GM12875 (cell line): ENCODE measurements at regions not wholly inside any gene's neighbourhood (a gene's known extent, or its start where the extent isn't known, plus 50 kb on each side); places are given as distances from the start of the nearest gene placed in this dataset.

Source experiments
- H3K4me3 ChIP-seq: one replicate; pipeline ENCODE4 v1.5.1; 2011; ENCODE audit warnings: low read depth, low read length, control low read depth
- TF ChIP-seq, protein P1 (sequence below): IDR thresholded peaks from 2 replicates; pipeline ENCODE4 v1.5.1; 2011; ENCODE audit warnings: low read depth, mild to moderate bottlenecking, control low read depth, inconsistent platforms, low read length, moderate library complexity, borderline replicate concordance; ENCODE audit not compliant: insufficient read depth

GRCh38 chr11:92917927-92918326 lies 51.5 kb upstream of the MTNR1B start:
- TF ChIP-seq, protein P1, sequence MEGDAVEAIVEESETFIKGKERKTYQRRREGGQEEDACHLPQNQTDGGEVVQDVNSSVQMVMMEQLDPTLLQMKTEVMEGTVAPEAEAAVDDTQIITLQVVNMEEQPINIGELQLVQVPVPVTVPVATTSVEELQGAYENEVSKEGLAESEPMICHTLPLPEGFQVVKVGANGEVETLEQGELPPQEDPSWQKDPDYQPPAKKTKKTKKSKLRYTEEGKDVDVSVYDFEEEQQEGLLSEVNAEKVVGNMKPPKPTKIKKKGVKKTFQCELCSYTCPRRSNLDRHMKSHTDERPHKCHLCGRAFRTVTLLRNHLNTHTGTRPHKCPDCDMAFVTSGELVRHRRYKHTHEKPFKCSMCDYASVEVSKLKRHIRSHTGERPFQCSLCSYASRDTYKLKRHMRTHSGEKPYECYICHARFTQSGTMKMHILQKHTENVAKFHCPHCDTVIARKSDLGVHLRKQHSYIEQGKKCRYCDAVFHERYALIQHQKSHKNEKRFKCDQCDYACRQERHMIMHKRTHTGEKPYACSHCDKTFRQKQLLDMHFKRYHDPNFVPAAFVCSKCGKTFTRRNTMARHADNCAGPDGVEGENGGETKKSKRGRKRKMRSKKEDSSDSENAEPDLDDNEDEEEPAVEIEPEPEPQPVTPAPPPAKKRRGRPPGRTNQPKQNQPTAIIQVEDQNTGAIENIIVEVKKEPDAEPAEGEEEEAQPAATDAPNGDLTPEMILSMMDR: no peak
- H3K4me3 ChIP-seq: no peak overlapping the region

DNA sequence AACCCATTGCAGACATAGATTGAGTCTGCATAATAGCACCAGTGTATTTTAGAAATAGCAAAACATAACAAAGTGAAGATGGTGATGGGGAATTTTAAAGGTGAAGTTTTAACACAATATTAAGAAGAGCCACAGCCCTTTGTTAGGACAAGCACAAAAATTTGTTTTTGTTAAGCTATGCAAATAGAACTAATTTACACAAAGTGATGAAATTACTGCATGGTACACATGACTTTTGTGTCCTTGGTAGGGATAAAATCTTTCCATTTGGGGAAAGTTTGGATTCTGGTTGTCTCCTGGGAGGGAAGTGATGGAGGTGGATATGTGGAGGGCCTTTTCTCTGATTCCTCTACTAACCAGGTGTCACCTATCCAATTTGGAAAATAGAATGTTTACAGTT lies 50.4 kb upstream of the MTNR1B start:
- TF ChIP-seq, protein P1: no peak
- no peak overlapping the region for H3K4me3 ChIP-seq
